Central memory CD8-positive, alpha-beta T cell (primary cell): ENCODE measurements at regions not wholly inside any gene's neighbourhood (a gene's known extent, or its start where the extent isn't known, plus 50 kb on each side); places are given as distances from the start of the nearest gene placed in this dataset.

Source experiments
- ATAC-seq: fragments of 150-1000 bp; cut with Tn5 transposase; replicated peaks from 2 replicates; pipeline ENCODE4 v1.10.0; 2022; ENCODE audit warnings: mild to moderate bottlenecking, moderate FRiP score, moderate number of reproducible peaks; ENCODE audit not compliant: poor library complexity, severe bottlenecking; ENCODE audit errors: extremely low read depth
- DNase-seq, 2 donors: peaks; one replicate each; pipeline ENCODE4 v3.0.0; 2021; ENCODE audit warnings: low spot score in 2 of 2
- H3K27ac Mint-ChIP-seq: one replicate; pipeline ENCODE4 v1.8.0; 2022; ENCODE audit warnings: low read depth, mild to moderate bottlenecking, moderate library complexity, mixed read lengths
- H3K27me3 Mint-ChIP-seq: one replicate; pipeline ENCODE4 v1.8.0; 2022; ENCODE audit warnings: mixed read lengths
- H3K36me3 Mint-ChIP-seq: one replicate; pipeline ENCODE4 v1.8.0; 2022; ENCODE audit warnings: mild to moderate bottlenecking, moderate library complexity, mixed read lengths; ENCODE audit not compliant: insufficient read depth
- H3K4me1 Mint-ChIP-seq: one replicate; pipeline ENCODE4 v1.8.0; 2022; ENCODE audit warnings: mixed read lengths
- H3K4me3 Mint-ChIP-seq: one replicate; pipeline ENCODE4 v1.8.0; 2022; ENCODE audit warnings: mild to moderate bottlenecking, moderate library complexity, mixed read lengths
- H3K9me3 Mint-ChIP-seq: one replicate; pipeline ENCODE4 v1.8.0; 2022; ENCODE audit warnings: mixed read lengths

- Mint-ChIP-seq H3K4me3 (no peak overlapping the region), H3K4me1 (no peaks in the 10 kb centered on the region)
- ATAC-seq = no peak
These were observed 483.2 kb downstream of the FGF9 start for GRCh38 chr13:22154041-22154440.

DNA sequence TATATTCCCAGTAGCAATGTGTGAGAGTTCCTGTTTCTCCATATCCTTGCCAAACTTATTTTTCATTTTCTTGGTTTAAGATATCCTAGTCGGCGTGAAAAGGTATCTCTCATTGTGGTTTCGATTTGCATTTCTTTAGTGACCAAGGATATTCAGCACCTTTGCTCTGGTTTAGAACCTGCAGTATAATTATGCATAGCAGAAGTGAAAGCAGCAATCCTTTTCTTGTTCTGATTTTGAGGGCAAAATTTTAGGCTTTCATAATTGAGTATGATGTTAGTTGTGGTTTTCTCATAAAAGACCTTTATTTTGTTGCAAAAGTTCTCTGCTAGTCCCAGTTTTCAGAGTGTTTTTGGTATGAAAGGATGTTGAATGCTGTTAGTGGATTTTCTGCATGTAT is 491.0 kb downstream of the FGF9 start:
- DNase-seq (no peak), ATAC-seq (peak; percentile 59)
- H3K4me3 Mint-ChIP-seq = peak overlapping the region; percentile 59
- H3K27ac Mint-ChIP-seq = no peak overlapping the region
- H3K36me3 Mint-ChIP-seq = no peaks in the 10 kb centered on the region
- no peaks in the 10 kb centered on the region for H3K9me3 Mint-ChIP-seq
- H3K4me1 Mint-ChIP-seq = peaks cover 32% of the 10 kb centered on the region
- H3K27me3 Mint-ChIP-seq = no peaks in the 10 kb centered on the region

More at GRCh38 chr13:22154041-22154440, 483.2 kb downstream of the FGF9 start:
- H3K27ac Mint-ChIP-seq = no peak overlapping the region
- peaks cover 5% of the 10 kb centered on the region for H3K27me3 Mint-ChIP-seq
- no peaks in the 10 kb centered on the region for H3K36me3 Mint-ChIP-seq
- DNase-seq = no peak
- no peaks in the 10 kb centered on the region for H3K9me3 Mint-ChIP-seq

DNA sequence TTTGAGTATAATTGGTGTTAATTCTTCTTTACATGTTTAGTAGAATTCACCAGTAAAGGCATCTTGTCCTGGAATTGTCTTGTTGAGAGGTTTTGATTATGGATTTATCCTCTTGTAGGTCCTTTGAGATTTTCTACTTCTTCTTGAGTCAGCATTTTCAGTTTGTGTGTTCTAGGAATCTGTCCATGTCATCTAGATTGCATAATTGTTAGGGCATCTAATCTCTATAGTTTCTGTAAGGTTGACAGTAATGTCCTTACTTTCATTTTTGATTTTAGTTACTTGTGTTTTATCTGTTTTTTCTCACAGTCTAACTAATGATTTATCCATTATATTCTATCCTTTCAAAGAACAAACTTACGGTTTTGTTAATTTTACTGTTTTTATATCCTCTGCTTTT is 492.0 kb downstream of the FGF9 start:
- peak overlapping the region; percentile 64 for H3K27ac Mint-ChIP-seq
- H3K36me3 Mint-ChIP-seq = no peaks in the 10 kb centered on the region
- peak; percentile 34 for ATAC-seq

DNA sequence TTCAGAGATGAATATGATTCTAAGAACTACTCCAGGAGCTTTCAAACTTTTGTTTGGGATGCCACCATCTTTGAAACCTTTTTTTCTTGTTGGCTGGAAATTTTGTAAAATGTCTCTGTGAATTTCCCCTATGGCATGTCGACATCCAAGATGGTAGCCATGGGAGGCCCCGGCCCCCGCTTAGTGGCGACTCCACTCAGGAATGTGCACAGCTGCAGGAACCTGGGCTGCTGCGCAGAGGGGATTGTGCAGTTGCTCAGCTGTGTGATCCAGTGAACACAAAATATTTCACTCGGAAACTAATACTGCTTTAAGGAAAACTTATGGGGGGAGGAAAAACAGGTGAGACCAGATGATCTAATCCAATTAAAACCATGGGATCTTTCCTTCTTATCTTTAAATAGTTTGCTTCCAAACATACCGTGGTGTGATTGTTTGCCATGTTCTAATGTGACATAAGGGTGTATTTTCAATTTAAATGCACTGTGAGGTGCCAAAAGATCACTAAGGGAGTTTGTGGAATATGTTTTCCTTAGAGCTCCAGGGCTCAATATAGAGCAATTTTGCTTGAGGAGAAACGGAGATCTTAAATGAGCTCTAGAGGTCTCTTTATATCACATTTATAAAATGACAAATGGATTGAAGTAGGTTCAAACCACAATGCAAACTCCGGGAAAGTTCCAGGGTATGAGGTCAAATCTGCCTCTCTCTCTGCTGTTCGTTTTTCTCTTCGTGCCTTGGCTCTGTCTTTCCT is 497.7 kb downstream of the FGF9 start:
- H3K9me3 Mint-ChIP-seq = no peaks in the 10 kb centered on the region
- H3K27me3 Mint-ChIP-seq = peaks cover 11% of the 10 kb centered on the region
- no peak overlapping the region for H3K4me3 Mint-ChIP-seq
- H3K27ac Mint-ChIP-seq = no peak overlapping the region
- ATAC-seq (no peak), DNase-seq (no peak)
- peaks cover 13% of the 10 kb centered on the region for H3K4me1 Mint-ChIP-seq
- no peaks in the 10 kb centered on the region for H3K36me3 Mint-ChIP-seq

More for the DNA sequence above, 492.0 kb downstream of the FGF9 start:
- H3K4me3 Mint-ChIP-seq = peak overlapping the region; percentile 59
- no peak for DNase-seq
- no peaks in the 10 kb centered on the region for H3K9me3 Mint-ChIP-seq
- H3K4me1 Mint-ChIP-seq = peaks cover 32% of the 10 kb centered on the region
- H3K27me3 Mint-ChIP-seq = no peaks in the 10 kb centered on the region

DNA sequence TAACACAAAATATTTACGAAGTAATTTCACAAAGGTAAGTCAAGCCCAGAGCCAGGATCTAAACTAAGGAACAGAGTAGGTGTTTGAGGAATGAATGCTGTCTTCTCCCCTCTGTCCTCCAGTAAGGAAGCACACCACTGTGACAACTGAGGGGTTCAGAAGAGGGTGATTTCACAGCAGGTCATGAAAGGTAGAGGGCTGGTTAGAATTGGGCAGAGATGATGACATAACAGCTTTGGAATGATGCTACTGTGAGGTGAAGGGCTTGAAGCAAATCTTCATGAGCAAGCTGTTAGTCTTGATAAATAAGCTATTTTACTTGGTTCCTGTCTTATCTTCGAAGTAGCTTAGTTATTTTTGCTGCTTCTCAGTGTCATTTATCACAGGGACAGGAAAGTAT is 498.6 kb downstream of the FGF9 start:
- H3K27me3 Mint-ChIP-seq = peaks cover 11% of the 10 kb centered on the region
- no peak overlapping the region for H3K27ac Mint-ChIP-seq
- H3K4me3 Mint-ChIP-seq = no peak overlapping the region
- no peaks in the 10 kb centered on the region for H3K9me3 Mint-ChIP-seq
- ATAC-seq (no peak), DNase-seq (no peak)
- H3K36me3 Mint-ChIP-seq = no peaks in the 10 kb centered on the region
- peaks cover 8% of the 10 kb centered on the region for H3K4me1 Mint-ChIP-seq

DNA sequence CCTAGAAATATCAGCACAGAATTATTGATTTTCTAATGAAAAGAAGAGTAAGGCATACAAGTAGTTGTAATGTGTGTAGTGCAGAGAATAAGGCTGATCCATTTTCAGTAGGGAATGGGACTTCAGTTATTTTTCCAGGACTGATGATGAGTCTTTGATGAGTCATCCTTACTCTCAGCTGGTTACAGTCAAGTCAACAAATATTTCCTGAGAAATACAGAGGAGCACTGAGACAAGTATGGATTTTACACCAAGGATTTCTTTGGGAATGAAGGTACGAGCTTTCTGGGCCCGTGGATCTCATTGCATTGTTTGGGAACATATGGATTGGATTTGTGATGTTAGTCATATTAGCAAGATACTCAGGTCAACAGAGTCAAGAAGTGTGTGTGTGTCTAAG is 502.7 kb downstream of the FGF9 start:
- H3K4me1 Mint-ChIP-seq = peaks cover 4% of the 10 kb centered on the region
- peaks cover 11% of the 10 kb centered on the region for H3K9me3 Mint-ChIP-seq
- peaks cover 11% of the 10 kb centered on the region for H3K27me3 Mint-ChIP-seq
- ATAC-seq = no peak
- H3K36me3 Mint-ChIP-seq = peaks cover 2% of the 10 kb centered on the region
- no peak overlapping the region for H3K27ac Mint-ChIP-seq
- DNase-seq = no peak
- H3K4me3 Mint-ChIP-seq = no peak overlapping the region

GRCh38 chr13:22175241-22175640 is 504.4 kb downstream of the FGF9 start:
- no peak overlapping the region for H3K4me3 Mint-ChIP-seq
- peaks cover 2% of the 10 kb centered on the region for H3K36me3 Mint-ChIP-seq
- no peak for DNase-seq
- H3K4me1 Mint-ChIP-seq = peaks cover 4% of the 10 kb centered on the region
- H3K9me3 Mint-ChIP-seq = peaks cover 11% of the 10 kb centered on the region
- no peak overlapping the region for H3K27ac Mint-ChIP-seq
- peaks cover 11% of the 10 kb centered on the region for H3K27me3 Mint-ChIP-seq
- ATAC-seq = no peak

DNA sequence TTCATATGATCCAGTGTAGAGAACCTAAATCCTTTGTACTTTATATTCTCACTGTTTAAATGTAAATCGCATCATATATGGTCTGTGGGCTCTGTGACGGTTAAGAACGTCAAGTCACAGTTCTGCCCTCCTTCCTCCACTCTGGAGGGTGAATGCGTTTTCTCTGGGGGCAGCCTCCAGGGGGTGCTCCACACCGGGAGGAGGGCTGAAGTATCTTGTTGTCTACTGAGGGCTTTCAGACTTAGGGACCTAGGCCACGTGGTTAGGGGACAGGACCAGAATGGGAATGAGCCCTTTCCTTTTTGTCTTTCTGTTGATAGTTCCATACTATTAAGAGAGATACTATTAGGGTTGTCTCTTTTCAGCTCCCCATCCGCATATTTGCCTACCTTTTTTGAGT is 504.9 kb downstream of the FGF9 start:
- no peak for DNase-seq
- Mint-ChIP-seq H3K4me3 (no peak overlapping the region), H3K27me3 (peaks cover 9% of the 10 kb centered on the region), H3K36me3 (peaks cover 2% of the 10 kb centered on the region), H3K4me1 (peaks cover 4% of the 10 kb centered on the region), H3K27ac (no peak overlapping the region), H3K9me3 (peaks cover 11% of the 10 kb centered on the region)
- no peak for ATAC-seq

DNA sequence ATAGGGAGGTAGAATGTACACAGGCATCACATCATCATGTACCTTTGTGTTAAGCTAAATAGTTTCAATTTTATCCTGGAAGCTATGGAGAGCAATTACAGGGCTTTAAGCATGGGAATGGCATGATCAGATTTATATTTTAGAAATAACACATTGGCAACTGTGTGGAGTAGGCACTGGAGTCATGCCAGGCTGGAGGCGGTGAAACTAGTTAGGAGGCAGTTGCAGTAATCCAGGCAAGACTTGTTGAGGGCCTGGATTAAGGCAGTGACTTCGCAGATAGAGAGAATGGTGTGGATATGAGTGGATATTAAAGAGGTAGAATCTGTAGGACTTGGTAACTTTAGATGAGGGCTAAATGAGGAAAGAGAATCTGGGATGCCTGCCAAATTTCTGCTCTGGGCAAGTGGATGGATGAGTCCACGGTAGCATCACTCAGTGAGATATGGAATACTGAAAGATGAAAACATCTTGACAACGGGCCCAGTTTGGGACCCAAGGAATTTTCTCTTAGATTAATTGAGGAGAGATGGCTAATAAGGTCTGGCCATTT is 506.2 kb downstream of the FGF9 start:
- Mint-ChIP-seq H3K9me3 (peaks cover 11% of the 10 kb centered on the region), H3K4me1 (peaks cover 4% of the 10 kb centered on the region), H3K27me3 (no peaks in the 10 kb centered on the region), H3K36me3 (peaks cover 2% of the 10 kb centered on the region), H3K4me3 (no peak overlapping the region), H3K27ac (no peak overlapping the region)
- no peak for ATAC-seq
- no peak for DNase-seq

- no peaks in the 10 kb centered on the region for H3K27me3 Mint-ChIP-seq
- peaks cover 11% of the 10 kb centered on the region for H3K9me3 Mint-ChIP-seq
- ATAC-seq (no peak), DNase-seq (no peak)
- H3K4me3 Mint-ChIP-seq = no peak overlapping the region
- no peak overlapping the region for H3K27ac Mint-ChIP-seq
- peaks cover 2% of the 10 kb centered on the region for H3K36me3 Mint-ChIP-seq
- peaks cover 4% of the 10 kb centered on the region for H3K4me1 Mint-ChIP-seq
These were observed 508.0 kb downstream of the FGF9 start for GRCh38 chr13:22178878-22179277.

GRCh38 chr13:22187329-22187728 is 516.5 kb downstream of the FGF9 start:
- no peak overlapping the region for H3K27ac Mint-ChIP-seq
- no peak overlapping the region for H3K4me3 Mint-ChIP-seq
- H3K27me3 Mint-ChIP-seq = no peaks in the 10 kb centered on the region
- ATAC-seq (no peak), DNase-seq (no peak)
- no peaks in the 10 kb centered on the region for H3K4me1 Mint-ChIP-seq
- H3K36me3 Mint-ChIP-seq = no peaks in the 10 kb centered on the region
- H3K9me3 Mint-ChIP-seq = no peaks in the 10 kb centered on the region

- DNase-seq (no peak), ATAC-seq (no peak)
- H3K4me1 Mint-ChIP-seq = no peaks in the 10 kb centered on the region
- H3K9me3 Mint-ChIP-seq = no peaks in the 10 kb centered on the region
- H3K27ac Mint-ChIP-seq = no peak overlapping the region
- H3K27me3 Mint-ChIP-seq = no peaks in the 10 kb centered on the region
- no peaks in the 10 kb centered on the region for H3K36me3 Mint-ChIP-seq
- H3K4me3 Mint-ChIP-seq = no peak overlapping the region
These were observed 518.5 kb downstream of the FGF9 start for GRCh38 chr13:22189176-22190048.
